Endodermal cell (in vitro differentiated cells): ENCODE measurements at regions not wholly inside any gene's neighbourhood (a gene's known extent, or its start where the extent isn't known, plus 50 kb on each side); places are given as distances from the start of the nearest gene placed in this dataset.

Source experiments
- DNase-seq: peaks from one replicate; pipeline ENCODE4 v3.0.0-alpha.2; 2017
- H3K27ac ChIP-seq: 2 replicates; pipeline ENCODE4 v1.5.1; 2013; ENCODE audit warnings: mild to moderate bottlenecking, low read depth, low read length, moderate library complexity
- H3K27me3 ChIP-seq: 2 replicates; pipeline ENCODE4 v1.6.1; 2013; ENCODE audit warnings: mild to moderate bottlenecking, low read length, moderate library complexity; ENCODE audit not compliant: insufficient read depth, control insufficient read depth, poor library complexity, severe bottlenecking
- H3K36me3 ChIP-seq: 2 replicates; pipeline ENCODE4 v1.7.0; 2013; ENCODE audit warnings: mild to moderate bottlenecking, low read length, moderate library complexity; ENCODE audit not compliant: control insufficient read depth, insufficient read depth
- H3K4me1 ChIP-seq: one replicate; pipeline ENCODE4 v1.7.0; 2013; ENCODE audit warnings: low read length; ENCODE audit not compliant: control insufficient read depth, insufficient read depth
- H3K4me3 ChIP-seq: 2 replicates; pipeline ENCODE4 v1.5.1; 2013; ENCODE audit warnings: mild to moderate bottlenecking, low read length, moderate library complexity
- H3K9ac ChIP-seq: 2 replicates; pipeline ENCODE4 v1.6.1; 2013; ENCODE audit warnings: mild to moderate bottlenecking, low read length, moderate library complexity; ENCODE audit not compliant: poor library complexity, severe bottlenecking; ENCODE audit errors: extremely low read depth
- H3K9me3 ChIP-seq: 2 replicates; pipeline ENCODE4 v1.6.1; 2013; ENCODE audit warnings: mild to moderate bottlenecking, low read length, moderate library complexity; ENCODE audit not compliant: control insufficient read depth
- H3K27ac Mint-ChIP-seq: 2 replicates; pipeline ENCODE4 v1.8.0; 2020; ENCODE audit warnings: mixed read lengths
- H3K27me3 Mint-ChIP-seq: 2 replicates; pipeline ENCODE4 v1.8.0; 2021; ENCODE audit warnings: mild to moderate bottlenecking, mixed read lengths; ENCODE audit not compliant: insufficient read depth
- H3K36me3 Mint-ChIP-seq: 2 replicates; pipeline ENCODE4 v1.8.0; 2020; ENCODE audit warnings: low read depth, mixed read lengths
- H3K4me1 Mint-ChIP-seq: 2 replicates; pipeline ENCODE4 v1.8.0; 2020; ENCODE audit warnings: mixed read lengths
- H3K4me3 Mint-ChIP-seq: 2 replicates; pipeline ENCODE4 v1.8.0; 2020; ENCODE audit warnings: mild to moderate bottlenecking, moderate library complexity, mixed read lengths
- H3K9me3 Mint-ChIP-seq: 2 replicates; pipeline ENCODE4 v1.8.0; 2020; ENCODE audit warnings: mild to moderate bottlenecking, mixed read lengths
- WGBS, 2 experiments: methylation state at CpG; one replicate each; pipeline versions ENCODE4 v1.1.5 to v1.1.7; 2013; ENCODE audit warnings: missing lambda C conversion rate in 2 of 2, mixed read lengths in 1 of 2; ENCODE audit not compliant: insufficient coverage in 1 of 2, insufficient read length in 1 of 2; 5-methylcytosine and 5-hydroxymethylcytosine counted together
- TF ChIP-seq, protein P1 (sequence below): fragments of 200-600 bp; sonication (generic); conservative IDR thresholded peaks from 2 replicates; pipeline ENCODE4 v1.5.0; 2021; ENCODE audit warnings: antibody characterized with exemption, mild to moderate bottlenecking

DNA sequence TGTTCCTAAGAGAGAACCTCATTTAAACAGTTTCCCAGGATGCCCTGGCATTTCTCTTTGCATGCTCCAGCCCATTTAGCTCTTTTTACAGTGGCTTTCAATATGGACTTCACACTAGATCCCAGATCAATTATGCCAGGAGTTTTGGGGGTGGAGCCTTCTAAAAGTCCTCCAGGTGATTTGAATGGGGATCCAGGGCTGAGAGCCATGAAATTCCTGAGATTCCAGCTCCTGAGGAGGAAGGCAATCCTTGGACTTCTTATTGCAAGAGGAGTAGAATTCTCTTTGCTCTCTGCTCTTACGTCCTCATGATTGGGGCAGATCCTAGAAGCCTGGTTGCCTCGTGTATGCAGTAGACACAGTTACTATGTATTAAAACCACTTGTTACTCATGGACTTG lies 184.2 kb downstream of the DHX35 start:
- no peaks in the 10 kb centered on the region for H3K36me3 Mint-ChIP-seq
- peak; percentile 72 for DNase-seq

DNA sequence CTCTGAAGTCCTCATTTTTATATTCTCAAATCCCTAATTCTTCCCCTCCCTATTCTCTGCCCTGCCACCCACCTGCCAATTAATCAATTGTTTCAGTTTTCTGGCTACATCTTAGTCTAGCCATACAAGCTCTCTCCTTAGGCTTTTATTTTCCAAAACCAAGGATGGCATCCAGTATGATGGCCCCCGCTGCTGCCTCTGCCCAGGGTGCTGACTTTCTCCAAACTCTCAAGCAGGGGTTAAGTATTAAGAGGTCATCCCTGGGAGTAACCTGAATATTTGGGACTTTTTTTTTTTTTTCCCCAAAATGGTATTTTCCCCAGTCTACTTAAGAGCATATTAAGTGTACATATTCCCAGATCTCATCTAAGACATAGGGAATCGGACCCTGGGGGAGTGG lies 183.8 kb downstream of the DHX35 start:
- no peaks in the 10 kb centered on the region for H3K27me3 ChIP-seq
- no peak overlapping the region for H3K9ac ChIP-seq
- H3K9me3 ChIP-seq: no peaks in the 10 kb centered on the region
- H3K4me1 ChIP-seq: no peaks in the 10 kb centered on the region
- no peaks in the 10 kb centered on the region for H3K36me3 Mint-ChIP-seq
- peaks cover 4% of the 10 kb centered on the region for H3K4me1 Mint-ChIP-seq
- peaks cover 8% of the 10 kb centered on the region for H3K27me3 Mint-ChIP-seq
- DNase-seq: no peak
- peaks cover 2% of the 10 kb centered on the region for H3K9me3 Mint-ChIP-seq
- H3K27ac ChIP-seq: no peak overlapping the region
- H3K27ac Mint-ChIP-seq: no peak overlapping the region
- no peak overlapping the region for H3K4me3 Mint-ChIP-seq
- WGBS, 2 experiments: 70 to 100% methylated on average over 1 to 2 of the region's 2 CpGs
- TF ChIP-seq, protein P1, sequence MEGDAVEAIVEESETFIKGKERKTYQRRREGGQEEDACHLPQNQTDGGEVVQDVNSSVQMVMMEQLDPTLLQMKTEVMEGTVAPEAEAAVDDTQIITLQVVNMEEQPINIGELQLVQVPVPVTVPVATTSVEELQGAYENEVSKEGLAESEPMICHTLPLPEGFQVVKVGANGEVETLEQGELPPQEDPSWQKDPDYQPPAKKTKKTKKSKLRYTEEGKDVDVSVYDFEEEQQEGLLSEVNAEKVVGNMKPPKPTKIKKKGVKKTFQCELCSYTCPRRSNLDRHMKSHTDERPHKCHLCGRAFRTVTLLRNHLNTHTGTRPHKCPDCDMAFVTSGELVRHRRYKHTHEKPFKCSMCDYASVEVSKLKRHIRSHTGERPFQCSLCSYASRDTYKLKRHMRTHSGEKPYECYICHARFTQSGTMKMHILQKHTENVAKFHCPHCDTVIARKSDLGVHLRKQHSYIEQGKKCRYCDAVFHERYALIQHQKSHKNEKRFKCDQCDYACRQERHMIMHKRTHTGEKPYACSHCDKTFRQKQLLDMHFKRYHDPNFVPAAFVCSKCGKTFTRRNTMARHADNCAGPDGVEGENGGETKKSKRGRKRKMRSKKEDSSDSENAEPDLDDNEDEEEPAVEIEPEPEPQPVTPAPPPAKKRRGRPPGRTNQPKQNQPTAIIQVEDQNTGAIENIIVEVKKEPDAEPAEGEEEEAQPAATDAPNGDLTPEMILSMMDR: no peak
- no peak overlapping the region for H3K4me3 ChIP-seq
- no peaks in the 10 kb centered on the region for H3K36me3 ChIP-seq

More for the DNA sequence above, 184.2 kb downstream of the DHX35 start:
- Histone ChIP-seq H3K36me3 (no peaks in the 10 kb centered on the region), H3K4me3 (no peak overlapping the region), H3K9me3 (no peaks in the 10 kb centered on the region), H3K4me1 (no peaks in the 10 kb centered on the region), H3K9ac (no peak overlapping the region), H3K27me3 (no peaks in the 10 kb centered on the region), H3K27ac (no peak overlapping the region)
- H3K27me3 Mint-ChIP-seq: peaks cover 7% of the 10 kb centered on the region
- H3K27ac Mint-ChIP-seq: no peak overlapping the region
- peaks cover 2% of the 10 kb centered on the region for H3K9me3 Mint-ChIP-seq
- H3K4me1 Mint-ChIP-seq: peaks cover 4% of the 10 kb centered on the region
- TF ChIP-seq, protein P1: no peak
- no peak overlapping the region for H3K4me3 Mint-ChIP-seq
- WGBS, 2 experiments: 60 to 82% methylated on average over 2 of the region's 2 CpGs

DNA sequence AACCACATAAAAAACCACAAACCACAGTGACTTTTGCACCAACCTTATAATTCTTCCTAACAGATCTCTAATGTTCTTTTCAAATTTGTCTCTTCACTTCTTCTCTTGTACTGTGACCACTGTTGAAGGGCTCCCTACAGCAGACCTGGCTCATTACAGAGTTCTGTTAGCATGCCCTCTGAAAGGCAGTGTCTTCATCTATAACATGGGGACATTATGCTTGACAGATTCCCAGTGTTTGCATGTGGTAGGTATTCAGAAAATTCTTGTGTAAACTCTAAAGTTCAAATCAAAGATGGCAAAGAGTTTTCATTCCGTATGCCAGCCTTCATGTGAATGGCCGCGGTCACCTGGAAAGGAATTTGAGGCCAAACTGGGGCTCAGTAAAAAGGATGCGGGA lies 182.6 kb downstream of the DHX35 start:
- WGBS, 2 experiments: 90 to 97% methylated on average over 4 of the region's 4 CpGs
- H3K27me3 Mint-ChIP-seq: peaks cover 8% of the 10 kb centered on the region

More for the DNA sequence above, 182.6 kb downstream of the DHX35 start:
- H3K9ac ChIP-seq: no peak overlapping the region
- H3K27me3 ChIP-seq: peaks cover 3% of the 10 kb centered on the region
- TF ChIP-seq, protein P1: no peak
- Mint-ChIP-seq H3K9me3 (peaks cover 2% of the 10 kb centered on the region), H3K4me3 (no peak overlapping the region), H3K36me3 (no peaks in the 10 kb centered on the region), H3K4me1 (peaks cover 4% of the 10 kb centered on the region), H3K27ac (no peak overlapping the region)
- no peaks in the 10 kb centered on the region for H3K4me1 ChIP-seq
- no peak for DNase-seq
- H3K27ac ChIP-seq: no peak overlapping the region
- no peaks in the 10 kb centered on the region for H3K9me3 ChIP-seq
- no peak overlapping the region for H3K4me3 ChIP-seq
- H3K36me3 ChIP-seq: no peaks in the 10 kb centered on the region
